Uterus (tissue), 3 donors: ENCODE measurements at regions not wholly inside any gene's neighbourhood (a gene's known extent, or its start where the extent isn't known, plus 50 kb on each side); places are given as distances from the start of the nearest gene placed in this dataset.
A peak's percentile ranks its signal among the peaks of the same experiment; 100 is the strongest.

Source experiments
- DNase-seq, 2 donors: peaks; one replicate each; pipeline ENCODE4 v3.0.0-alpha.2; 2019 to 2020
- H3K27ac ChIP-seq, 2 donors: fragments of 200-600 bp; sonication (generic); 1 replicate in 1 of 2; 2 replicates in 1 of 2; pipeline ENCODE4 v1.5.1; 2016 to 2018
- H3K27me3 ChIP-seq, 2 donors: fragments of 200-600 bp; sonication (generic); one replicate each; pipeline ENCODE4 v1.5.1; 2018 to 2019; ENCODE audit warnings: control low read depth in 1 of 2
- H3K36me3 ChIP-seq, 2 donors: fragments of 200-600 bp; sonication (generic); one replicate each; pipeline ENCODE4 v1.5.1; 2019; ENCODE audit warnings: control low read depth in 1 of 2
- H3K4me1 ChIP-seq, 2 donors: fragments of 200-600 bp; sonication (generic); one replicate each; pipeline ENCODE4 v1.5.1; 2018 to 2019; ENCODE audit warnings: control low read depth in 1 of 2
- H3K4me3 ChIP-seq, 2 donors: fragments of 200-600 bp; sonication (generic); 1 replicate in 1 of 2; 2 replicates in 1 of 2; pipeline ENCODE4 v1.5.1; 2018 to 2019; ENCODE audit warnings: mild to moderate bottlenecking in 1 of 2
- H3K9me3 ChIP-seq, 2 donors: fragments of 200-600 bp; sonication (generic); one replicate each; pipeline ENCODE4 v1.5.1; 2019; ENCODE audit warnings: control low read depth in 1 of 2
- POLR2A ChIP-seq, 2 donors: fragments of 450-650 bp; IDR thresholded peaks; one replicate each; pipeline ENCODE4 v1.6.1; 2016; ENCODE audit warnings: antibody characterized with exemption in 2 of 2, mild to moderate bottlenecking in 1 of 2, moderate library complexity in 1 of 2
- intact Hi-C: fragments of 100-400 bp; cut with DNase I; formaldehyde crosslinking; loops from one replicate; pipeline ENCODE4 v1.15.1; 2023; ENCODE audit warnings: low total_unique reads
- TF ChIP-seq, protein P1 (sequence below), 4 experiments: fragments of 200-600 bp in 2 of 4; fragments of 450-650 bp in 2 of 4; sonication (generic) in 2 of 4; IDR thresholded peaks; one replicate each; pipeline ENCODE4 v1.5.1; 2016 to 2019; ENCODE audit warnings: antibody characterized with exemption in 4 of 4, mild to moderate bottlenecking in 2 of 4, moderate library complexity in 1 of 4
- donor health status: DM: yes; HTN: yes; CAD: no.

- H3K36me3 ChIP-seq, result no peaks in the 10 kb centered on the region
- no peak overlapping the region for H3K27ac ChIP-seq
- H3K27me3 ChIP-seq, result no peaks in the 10 kb centered on the region
- no peaks in the 10 kb centered on the region for H3K4me1 ChIP-seq
- intact Hi-C loops, result no loop called here
- H3K4me3 ChIP-seq, result no peak overlapping the region
- DNase-seq, result no peak
- H3K9me3 ChIP-seq, result no peaks in the 10 kb centered on the region
- TF ChIP-seq, protein P1, sequence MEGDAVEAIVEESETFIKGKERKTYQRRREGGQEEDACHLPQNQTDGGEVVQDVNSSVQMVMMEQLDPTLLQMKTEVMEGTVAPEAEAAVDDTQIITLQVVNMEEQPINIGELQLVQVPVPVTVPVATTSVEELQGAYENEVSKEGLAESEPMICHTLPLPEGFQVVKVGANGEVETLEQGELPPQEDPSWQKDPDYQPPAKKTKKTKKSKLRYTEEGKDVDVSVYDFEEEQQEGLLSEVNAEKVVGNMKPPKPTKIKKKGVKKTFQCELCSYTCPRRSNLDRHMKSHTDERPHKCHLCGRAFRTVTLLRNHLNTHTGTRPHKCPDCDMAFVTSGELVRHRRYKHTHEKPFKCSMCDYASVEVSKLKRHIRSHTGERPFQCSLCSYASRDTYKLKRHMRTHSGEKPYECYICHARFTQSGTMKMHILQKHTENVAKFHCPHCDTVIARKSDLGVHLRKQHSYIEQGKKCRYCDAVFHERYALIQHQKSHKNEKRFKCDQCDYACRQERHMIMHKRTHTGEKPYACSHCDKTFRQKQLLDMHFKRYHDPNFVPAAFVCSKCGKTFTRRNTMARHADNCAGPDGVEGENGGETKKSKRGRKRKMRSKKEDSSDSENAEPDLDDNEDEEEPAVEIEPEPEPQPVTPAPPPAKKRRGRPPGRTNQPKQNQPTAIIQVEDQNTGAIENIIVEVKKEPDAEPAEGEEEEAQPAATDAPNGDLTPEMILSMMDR (IDR thresholded peaks at IDR 0.05), result no peak
- no peak for TF ChIP-seq POLR2A (IDR thresholded peaks at IDR 0.05)
These were observed 455.9 kb downstream of the PDCD6IP start for GRCh38 chr3:34254285-34254684.

DNA sequence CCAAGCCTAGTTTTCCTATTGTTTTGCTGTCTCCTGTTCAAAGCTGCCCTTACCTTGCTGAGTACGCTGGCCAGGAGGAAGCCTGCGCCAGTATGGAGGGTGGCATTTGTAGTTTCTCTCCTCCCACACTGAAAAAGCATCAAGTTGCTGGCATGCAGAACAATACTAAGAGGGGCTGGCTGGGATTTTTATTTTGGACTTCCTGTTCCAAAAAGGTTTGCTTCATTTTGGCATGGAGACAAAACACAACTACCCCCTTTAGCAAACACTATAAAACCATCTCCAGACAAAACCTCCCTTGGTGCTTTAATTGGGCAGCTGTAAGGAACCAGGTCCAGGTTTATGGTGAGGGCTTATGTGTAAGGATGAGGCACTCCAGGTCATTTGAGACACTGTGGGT is 457.6 kb downstream of the PDCD6IP start:
- Histone ChIP-seq H3K27ac (peak overlapping the region; percentile 9 to 54), H3K27me3 (no peaks in the 10 kb centered on the region), H3K9me3 (no peaks in the 10 kb centered on the region), H3K4me3 (no peak overlapping the region), H3K4me1 (peaks cover 0 to under 1% of the 10 kb centered on the region in 2 donors), H3K36me3 (no peaks in the 10 kb centered on the region)
- no peak for TF ChIP-seq POLR2A (IDR thresholded peaks at IDR 0.05)
- TF ChIP-seq, protein P1 (IDR thresholded peaks at IDR 0.05), result no peak
- DNase-seq, result no peak
- intact Hi-C loops, result no loop called here

GRCh38 chr3:34256791-34257190 is 458.4 kb downstream of the PDCD6IP start:
- TF ChIP-seq, protein P1 (IDR thresholded peaks at IDR 0.05), result no peak
- no peak for TF ChIP-seq POLR2A (IDR thresholded peaks at IDR 0.05)
- no peaks in the 10 kb centered on the region for H3K9me3 ChIP-seq
- H3K27me3 ChIP-seq, result no peaks in the 10 kb centered on the region
- H3K4me3 ChIP-seq, result no peak overlapping the region
- peaks cover 3 to 7% of the 10 kb centered on the region in 2 donors for H3K4me1 ChIP-seq
- intact Hi-C loops, result no loop called here
- H3K36me3 ChIP-seq, result no peaks in the 10 kb centered on the region
- DNase-seq, result no peak
- H3K27ac ChIP-seq, result peak overlapping the region in 1 of 2 donors; percentile 54

DNA sequence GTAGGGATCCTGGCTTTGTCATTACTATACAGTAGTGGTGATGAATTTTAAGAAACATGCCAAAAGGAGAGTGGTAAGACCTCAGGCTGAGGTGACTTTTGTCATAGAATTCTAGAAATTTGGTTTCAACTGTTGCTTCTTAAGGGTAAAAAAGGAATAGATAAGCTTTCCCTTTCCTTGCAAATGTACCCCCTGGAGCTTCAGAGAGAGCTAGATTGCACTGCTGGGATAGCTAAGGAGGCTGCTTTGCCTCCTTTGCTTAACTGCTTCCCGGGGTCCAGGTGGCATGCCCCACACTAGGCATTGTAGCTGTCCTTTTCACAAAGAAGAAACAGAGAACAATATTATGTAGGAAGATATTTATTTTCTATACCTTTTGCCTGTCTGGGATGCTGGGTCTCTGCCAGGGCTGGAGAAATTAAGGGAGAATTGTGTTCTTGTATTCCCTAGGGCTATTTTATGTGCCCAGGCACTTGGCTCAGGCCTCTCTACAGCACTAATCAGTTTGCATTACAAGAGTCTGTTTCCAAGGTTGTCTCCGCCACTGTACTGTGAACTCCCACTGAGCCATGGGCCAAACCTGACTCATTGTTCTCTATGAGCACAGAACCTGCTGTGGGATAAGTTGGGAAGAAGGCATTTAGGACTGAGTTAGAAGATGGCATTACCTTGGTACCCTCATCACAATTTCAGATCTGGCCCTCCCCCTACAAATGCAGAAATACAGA is 460.0 kb downstream of the PDCD6IP start:
- Histone ChIP-seq H3K27ac (no peak overlapping the region), H3K9me3 (no peaks in the 10 kb centered on the region), H3K4me3 (no peak overlapping the region), H3K4me1 (peaks cover 3 to 12% of the 10 kb centered on the region in 2 donors), H3K36me3 (no peaks in the 10 kb centered on the region), H3K27me3 (no peaks in the 10 kb centered on the region)
- intact Hi-C loops, result no loop called here
- TF ChIP-seq POLR2A (IDR thresholded peaks at IDR 0.05), result no peak
- TF ChIP-seq, protein P1 (IDR thresholded peaks at IDR 0.05), result no peak
- no peak for DNase-seq

DNA sequence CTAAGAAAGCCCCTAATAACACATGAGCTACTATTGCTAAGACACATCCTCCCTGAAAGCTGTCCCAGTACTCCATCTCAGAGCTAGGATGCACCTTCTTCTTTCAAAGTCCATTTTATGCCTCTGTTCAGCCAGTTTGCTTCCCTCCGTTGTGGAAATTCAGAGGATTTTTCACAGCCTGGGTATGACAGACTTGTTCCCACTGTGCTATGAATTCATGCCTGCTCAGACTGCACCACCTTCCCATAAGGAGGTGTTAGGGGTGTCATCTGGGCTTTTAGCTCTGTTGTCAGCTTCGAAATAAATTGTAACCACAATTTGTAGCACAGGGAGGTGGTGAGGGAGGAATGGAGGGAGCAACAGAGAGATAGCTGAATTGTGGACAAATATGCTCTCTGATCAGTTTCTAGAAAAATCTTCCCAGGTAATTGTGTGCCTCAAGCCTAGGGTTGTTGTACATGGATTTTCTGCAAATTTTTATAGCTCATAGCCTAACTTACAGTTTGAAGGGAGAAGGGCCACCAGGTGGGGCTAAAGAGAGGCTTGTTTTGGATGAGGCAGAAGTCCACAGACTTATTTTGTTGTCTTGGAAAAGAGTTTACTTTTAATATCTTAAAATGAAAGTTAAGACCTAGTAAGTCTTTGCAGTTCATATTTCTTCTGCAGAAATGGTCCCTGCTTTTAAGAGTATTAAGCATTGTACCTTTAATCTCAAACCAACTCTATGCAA is 462.0 kb downstream of the PDCD6IP start:
- TF ChIP-seq, protein P1 (IDR thresholded peaks at IDR 0.05), result peak; percentile 10 to 58 (median 46)
- TF ChIP-seq POLR2A (IDR thresholded peaks at IDR 0.05), result no peak
- DNase-seq, result peak; percentile 37 to 44
- no peaks in the 10 kb centered on the region for H3K9me3 ChIP-seq
- H3K4me1 ChIP-seq, result peaks cover 3 to 12% of the 10 kb centered on the region in 2 donors
- intact Hi-C loops, result no loop called here
- H3K27ac ChIP-seq, result peak overlapping the region; percentile 54 to 62
- H3K27me3 ChIP-seq, result no peaks in the 10 kb centered on the region
- H3K36me3 ChIP-seq, result no peaks in the 10 kb centered on the region
- no peak overlapping the region for H3K4me3 ChIP-seq
